Ovary (tissue), 7 donors: ENCODE measurements at regions not wholly inside any gene's neighbourhood (a gene's known extent, or its start where the extent isn't known, plus 50 kb on each side); places are given as distances from the start of the nearest gene placed in this dataset.

ENCODE experiments used
- DNase-seq, 5 donors: peaks; one replicate each; pipeline ENCODE4 v3.0.0-alpha.2; 2019 to 2020
- H3K27ac ChIP-seq, 2 donors: fragments of 200-600 bp; one replicate each; pipeline versions ENCODE4 v1.5.1 to v1.8.0; 2019 to 2022
- H3K27me3 ChIP-seq: fragments of 200-600 bp; one replicate; pipeline ENCODE4 v1.8.0; 2022
- H3K36me3 ChIP-seq: fragments of 200-600 bp; sonication (generic); one replicate; pipeline ENCODE4 v1.5.1; 2019
- H3K4me1 ChIP-seq: one replicate; pipeline ENCODE4 v1.8.1; 2013; ENCODE audit warnings: mild to moderate bottlenecking, moderate library complexity; ENCODE audit not compliant: insufficient read depth
- H3K4me3 ChIP-seq: fragments of 200-600 bp; sonication (generic); one replicate; pipeline ENCODE4 v1.5.1; 2017
- H3K9me3 ChIP-seq, 2 donors: fragments of 200-600 bp in 1 of 2; sonication (generic) in 1 of 2; one replicate each; pipeline versions ENCODE4 v1.5.1 to v1.8.1; 2013 to 2019; ENCODE audit warnings: mild to moderate bottlenecking in 1 of 2, moderate library complexity in 1 of 2
- CTCF ChIP-seq, 3 donors: fragments of 450-650 bp in 2 of 3; fragments of 200-600 bp in 1 of 3; IDR thresholded peaks; one replicate each; pipeline versions ENCODE4 v1.5.1 to v1.8.0; 2016 to 2022; ENCODE audit warnings: antibody characterized with exemption in 3 of 3, mild to moderate bottlenecking in 1 of 3
- EP300 ChIP-seq: sonication (generic); formaldehyde crosslinking; IDR thresholded peaks from one replicate; pipeline ENCODE4 v1.6.1; 2017; ENCODE audit warnings: antibody characterized with exemption
- POLR2A ChIP-seq: fragments of 450-650 bp; IDR thresholded peaks from one replicate; pipeline ENCODE4 v1.6.1; 2017; ENCODE audit warnings: antibody characterized with exemption, mild to moderate bottlenecking, moderate library complexity
- WGBS, 3 donors: extraction: QIAGEN DNeasy Blood & Tissue Kit in 1 of 3; methylation state at CpG; one replicate each; pipeline versions ENCODE4 v1.1.5 to v1.1.7; 2013 to 2017; 5-methylcytosine and 5-hydroxymethylcytosine counted together
- intact Hi-C, 4 donors: fragments of 100-400 bp; cut with DNase I; formaldehyde crosslinking; loops; one replicate each; pipeline versions ENCODE4 v1.11.0 to v1.15.1; 2022 to 2023
- donor health status: DM: no; HTN: no; CAD: no; lungs with moderate emphysema.
- donor health status: DM: no; HTN: no; CAD: no.
- donor health status: Bipolar disorder and iron deficiency.
- donor health status: DM: no; HTN: no; CAD: no.
- donor health status: DM: yes; HTN: yes; CAD: no.

GRCh38 chr12:23126794-23127193, 501.8 kb downstream of the ETNK1 start:
- Histone ChIP-seq H3K27me3 (no peaks in the 10 kb centered on the region), H3K27ac (no peak overlapping the region), H3K4me3 (no peak overlapping the region), H3K36me3 (no peaks in the 10 kb centered on the region), H3K9me3 (peaks cover 0 to 3% of the 10 kb centered on the region in 2 donors), H3K4me1 (no peaks in the 10 kb centered on the region)
- DNase-seq = no peak
- WGBS, 3 donors = 39 to 44% (median 41%) methylated on average over 2 of the region's 2 CpGs
- no peak for TF ChIP-seq POLR2A
- no peak for TF ChIP-seq EP300
- TF ChIP-seq CTCF (IDR thresholded peaks at IDR 0.05) = no peak
- intact Hi-C loops = no loop called here

GRCh38 chr12:23127701-23128100, 502.7 kb downstream of the ETNK1 start:
- Histone ChIP-seq H3K4me3 (no peak overlapping the region), H3K9me3 (peaks cover 0 to 3% of the 10 kb centered on the region in 2 donors), H3K4me1 (no peaks in the 10 kb centered on the region), H3K36me3 (no peaks in the 10 kb centered on the region), H3K27me3 (no peaks in the 10 kb centered on the region), H3K27ac (no peak overlapping the region)
- no peak for TF ChIP-seq POLR2A
- no peak for TF ChIP-seq EP300
- no peak for TF ChIP-seq CTCF (IDR thresholded peaks at IDR 0.05)
- DNase-seq = no peak
- 75 to 89% (median 88%) methylated on average over 3 of the region's 3 CpGs for WGBS, 3 donors
- intact Hi-C loops = no loop called here

GRCh38 chr12:23128462-23128861, 503.5 kb downstream of the ETNK1 start:
- H3K4me3 ChIP-seq = no peak overlapping the region
- intact Hi-C loops = no loop called here
- no peaks in the 10 kb centered on the region for H3K36me3 ChIP-seq
- no peak overlapping the region for H3K27ac ChIP-seq
- H3K27me3 ChIP-seq = no peaks in the 10 kb centered on the region
- no peak for TF ChIP-seq EP300
- no peak for TF ChIP-seq CTCF (IDR thresholded peaks at IDR 0.05)
- no peak for TF ChIP-seq POLR2A
- no peak for DNase-seq
- H3K9me3 ChIP-seq = peaks cover 0 to 3% of the 10 kb centered on the region in 2 donors
- H3K4me1 ChIP-seq = no peaks in the 10 kb centered on the region
- 61 to 75% (median 74%) methylated on average over 2 of the region's 2 CpGs for WGBS, 3 donors

GRCh38 chr12:23132357-23132756, 507.4 kb downstream of the ETNK1 start:
- DNase-seq = no peak
- WGBS, 3 donors = 93 to 100% (median 95%) methylated on average over 1 of the region's 1 CpG
- Histone ChIP-seq H3K27ac (no peak overlapping the region), H3K27me3 (no peaks in the 10 kb centered on the region), H3K36me3 (no peaks in the 10 kb centered on the region), H3K9me3 (peaks cover 0 to 3% of the 10 kb centered on the region in 2 donors), H3K4me3 (no peak overlapping the region), H3K4me1 (no peaks in the 10 kb centered on the region)
- TF ChIP-seq POLR2A = no peak
- TF ChIP-seq EP300 = no peak
- no peak for TF ChIP-seq CTCF (IDR thresholded peaks at IDR 0.05)
- intact Hi-C loops = no loop called here

- H3K4me3 ChIP-seq = no peak overlapping the region
- DNase-seq = no peak
- no peak for TF ChIP-seq POLR2A
- no peak for TF ChIP-seq EP300
- no peak for TF ChIP-seq CTCF (IDR thresholded peaks at IDR 0.05)
- H3K36me3 ChIP-seq = no peaks in the 10 kb centered on the region
- no peaks in the 10 kb centered on the region for H3K9me3 ChIP-seq
- intact Hi-C loops = no loop called here
- no peaks in the 10 kb centered on the region for H3K4me1 ChIP-seq
- 56 to 79% (median 68%) methylated on average over 1 of the region's 1 CpG for WGBS, 3 donors
- H3K27ac ChIP-seq = no peak overlapping the region
- H3K27me3 ChIP-seq = no peaks in the 10 kb centered on the region
These were observed 508.5 kb downstream of the ETNK1 start for GRCh38 chr12:23133471-23133870.
